PC-3 (cell line): ENCODE measurements at regions not wholly inside any gene's neighbourhood (a gene's known extent, or its start where the extent isn't known, plus 50 kb on each side); places are given as distances from the start of the nearest gene placed in this dataset.

ENCODE experiments used
- ATAC-seq: fragments of 200-7000 bp; cut with Tn5 transposase; 2 replicates; pipeline ENCODE4 v1.9.1; 2020; ENCODE audit warnings: mild to moderate bottlenecking, moderate library complexity
- BruUV-seq: library from RNA; stranded (reverse); fragments of 400-500 nt; replicated peaks from 2 replicates; lab custom pipeline; 2021; lab: Mats Ljungman, UMichigan
- CTCF ChIA-PET: fragments of 300-600 bp; sonication (Branson Sonifier 250); formaldehyde crosslinking; loops from one replicate; lab custom pipeline; 2022; ENCODE audit warnings: antibody characterized with exemption; lab: Charles Lee
- POLR2A ChIA-PET: fragments of 300-600 bp; sonication (Branson Sonifier 250); formaldehyde crosslinking; loops from one replicate; lab custom pipeline; 2022; ENCODE audit warnings: antibody characterized with exemption; ENCODE audit not compliant: unreplicated experiment; lab: Charles Lee
- DNase-seq: peaks from one replicate; pipeline ENCODE4 v3.0.0-alpha.2; 2015
- H2AFZ ChIP-seq: fragments of 300-600 bp; sonication (generic); 2 replicates; pipeline ENCODE4 v1.6.0; 2016; ENCODE audit warnings: antibody characterized with exemption, low read length
- H3F3A ChIP-seq: fragments of 300-600 bp; sonication (generic); one replicate; pipeline ENCODE4 v1.6.0; 2017; ENCODE audit warnings: antibody characterized with exemption, low read length, control low read depth, mild to moderate bottlenecking; ENCODE audit not compliant: unreplicated experiment
- H3K27ac ChIP-seq: fragments of 300-600 bp; sonication (generic); 2 replicates; pipeline ENCODE4 v1.5.1; 2016; ENCODE audit warnings: mild to moderate bottlenecking, low read length
- H3K27me3 ChIP-seq: fragments of 300-600 bp; sonication (generic); 2 replicates; pipeline ENCODE4 v1.6.1; 2016; ENCODE audit warnings: low read length, mixed read lengths
- H3K36me3 ChIP-seq: fragments of 300-600 bp; sonication (generic); 2 replicates; pipeline ENCODE4 v1.6.1; 2016; ENCODE audit warnings: low read depth, mixed run types, low read length, mixed read lengths
- H3K4me1 ChIP-seq: fragments of 300-600 bp; sonication (generic); 2 replicates; pipeline ENCODE4 v1.5.1; 2016; ENCODE audit warnings: low read length; ENCODE audit not compliant: insufficient read depth
- H3K4me2 ChIP-seq: fragments of 300-600 bp; sonication (generic); 2 replicates; pipeline ENCODE4 v1.6.0; 2016; ENCODE audit warnings: low read length
- H3K4me3 ChIP-seq: fragments of 300-600 bp; sonication (generic); 2 replicates; pipeline ENCODE4 v1.5.1; 2016; ENCODE audit warnings: mild to moderate bottlenecking, low read length, mixed read lengths
- H3K79me2 ChIP-seq: fragments of 300-600 bp; sonication (generic); 2 replicates; pipeline ENCODE4 v1.6.1; 2017; ENCODE audit warnings: low read length, mixed read lengths
- H3K9ac ChIP-seq: fragments of 300-600 bp; sonication (generic); 2 replicates; pipeline ENCODE4 v1.6.0; 2016; ENCODE audit warnings: mild to moderate bottlenecking, low read length
- H3K9me2 ChIP-seq: fragments of 300-600 bp; sonication (generic); replicated peaks from 2 replicates; pipeline ENCODE4 v1.6.1; 2016; ENCODE audit warnings: mixed run types, low read length, mixed read lengths
- H3K9me3 ChIP-seq: fragments of 300-600 bp; sonication (generic); 2 replicates; pipeline ENCODE4 v1.6.1; 2016; ENCODE audit warnings: low read length, mixed read lengths
- H4K20me1 ChIP-seq: fragments of 300-600 bp; sonication (generic); 2 replicates; pipeline ENCODE4 v1.6.1; 2016; ENCODE audit warnings: low read length, mixed read lengths
- EZH2 ChIP-seq: fragments of 300-600 bp; sonication (generic); IDR thresholded peaks from one replicate; pipeline ENCODE4 v1.6.1; 2017; ENCODE audit warnings: antibody characterized with exemption, mild to moderate bottlenecking, low read length; ENCODE audit not compliant: unreplicated experiment
- EZH2phosphoT487 ChIP-seq: fragments of 300-600 bp; sonication (generic); IDR thresholded peaks from 2 replicates; pipeline ENCODE4 v1.6.1; 2018; ENCODE audit warnings: mild to moderate bottlenecking, antibody characterized with exemption, low read length, borderline replicate concordance
- intact Hi-C: fragments of 100-400 bp; cut with micrococcal nuclease; formaldehyde crosslinking; loops from 2 replicates; pipeline ENCODE4 v1.9.0; 2023
- TF ChIP-seq, protein P1 (sequence below): fragments of 300-600 bp; sonication (generic); conservative IDR thresholded peaks from 2 replicates; pipeline ENCODE4 v1.5.1; 2017; ENCODE audit warnings: antibody characterized with exemption, low read depth, mild to moderate bottlenecking, low read length

DNA sequence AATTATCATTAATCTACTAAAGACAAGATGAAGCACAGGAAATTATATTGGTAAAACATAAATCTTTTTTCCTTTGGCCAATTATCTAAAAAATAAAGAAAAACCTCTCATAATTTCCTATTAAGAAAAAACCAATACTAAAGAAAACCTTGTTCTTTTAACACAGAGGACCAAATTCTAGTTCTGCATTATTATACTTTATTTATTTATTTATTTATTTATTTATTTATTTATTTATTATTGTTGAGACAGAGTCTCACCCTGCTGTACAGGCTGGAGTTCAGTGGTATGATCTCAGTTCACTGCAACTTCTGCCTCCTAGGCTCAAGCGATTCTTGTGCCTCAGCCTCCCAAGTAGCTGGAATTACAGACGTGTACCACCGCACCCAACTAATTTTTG is 377.8 kb upstream of the ADAMTS16 start:
- no peaks in the 10 kb centered on the region for H4K20me1 ChIP-seq
- TF ChIP-seq EZH2 (no peak), EZH2phosphoT487 (no peak)
- TF ChIP-seq, protein P1, sequence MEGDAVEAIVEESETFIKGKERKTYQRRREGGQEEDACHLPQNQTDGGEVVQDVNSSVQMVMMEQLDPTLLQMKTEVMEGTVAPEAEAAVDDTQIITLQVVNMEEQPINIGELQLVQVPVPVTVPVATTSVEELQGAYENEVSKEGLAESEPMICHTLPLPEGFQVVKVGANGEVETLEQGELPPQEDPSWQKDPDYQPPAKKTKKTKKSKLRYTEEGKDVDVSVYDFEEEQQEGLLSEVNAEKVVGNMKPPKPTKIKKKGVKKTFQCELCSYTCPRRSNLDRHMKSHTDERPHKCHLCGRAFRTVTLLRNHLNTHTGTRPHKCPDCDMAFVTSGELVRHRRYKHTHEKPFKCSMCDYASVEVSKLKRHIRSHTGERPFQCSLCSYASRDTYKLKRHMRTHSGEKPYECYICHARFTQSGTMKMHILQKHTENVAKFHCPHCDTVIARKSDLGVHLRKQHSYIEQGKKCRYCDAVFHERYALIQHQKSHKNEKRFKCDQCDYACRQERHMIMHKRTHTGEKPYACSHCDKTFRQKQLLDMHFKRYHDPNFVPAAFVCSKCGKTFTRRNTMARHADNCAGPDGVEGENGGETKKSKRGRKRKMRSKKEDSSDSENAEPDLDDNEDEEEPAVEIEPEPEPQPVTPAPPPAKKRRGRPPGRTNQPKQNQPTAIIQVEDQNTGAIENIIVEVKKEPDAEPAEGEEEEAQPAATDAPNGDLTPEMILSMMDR, result no peak
- H3K27me3 ChIP-seq, result no peaks in the 10 kb centered on the region
- no peaks in the 10 kb centered on the region for H3K79me2 ChIP-seq
- BruUV-seq, result no TSS peak
- H3K9me3 ChIP-seq, result no peaks in the 10 kb centered on the region
- no peaks in the 10 kb centered on the region for H3K36me3 ChIP-seq
- ATAC-seq (no peak), DNase-seq (no peak)
- H3K9ac ChIP-seq, result no peak overlapping the region
- no peak overlapping the region for H3K4me3 ChIP-seq
- POLR2A ChIA-PET, result no interaction called here
- no peak overlapping the region for H2AFZ ChIP-seq
- H3K27ac ChIP-seq, result no peak overlapping the region
- no peak overlapping the region for H3K4me2 ChIP-seq
- H3K4me1 ChIP-seq, result no peaks in the 10 kb centered on the region
- intact Hi-C loops, result no loop called here
- H3K9me2 ChIP-seq, result no peaks in the 10 kb centered on the region
- CTCF ChIA-PET, result no interaction called here
- H3F3A ChIP-seq, result no peaks in the 10 kb centered on the region

DNA sequence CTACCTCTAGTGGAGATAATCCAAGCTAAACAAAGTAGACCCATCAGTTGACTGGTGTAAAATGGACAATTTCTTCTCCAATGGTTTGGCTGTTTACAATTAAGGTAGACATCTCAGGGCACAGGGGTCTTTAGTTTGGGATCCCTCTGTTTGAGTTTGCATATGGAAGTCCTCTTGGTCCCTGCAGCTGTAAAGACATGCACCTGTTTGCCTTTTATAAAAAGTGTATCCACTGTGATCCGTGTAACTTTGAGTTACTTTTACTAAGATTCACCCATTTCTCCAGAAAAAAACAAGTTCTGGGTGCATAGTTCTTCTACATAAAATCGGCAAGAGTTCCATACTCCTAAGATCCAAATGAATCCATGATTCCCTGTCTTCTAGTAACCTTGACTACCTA is 374.7 kb upstream of the ADAMTS16 start:
- Histone ChIP-seq H3K79me2 (no peaks in the 10 kb centered on the region), H3K27ac (no peak overlapping the region), H3K4me3 (no peak overlapping the region), H3K9ac (no peak overlapping the region), H3F3A (no peaks in the 10 kb centered on the region), H3K36me3 (no peaks in the 10 kb centered on the region), H3K9me2 (no peaks in the 10 kb centered on the region), H2AFZ (no peak overlapping the region), H3K9me3 (peaks cover 5% of the 10 kb centered on the region; the same call in 1 of the 2 replicates), H3K4me2 (no peak overlapping the region), H3K4me1 (no peaks in the 10 kb centered on the region), H3K27me3 (no peaks in the 10 kb centered on the region), H4K20me1 (no peaks in the 10 kb centered on the region)
- TF ChIP-seq, protein P1, result no peak
- TF ChIP-seq EZH2phosphoT487, result no peak
- no peak for TF ChIP-seq EZH2
- ATAC-seq, result no peak
- no peak for DNase-seq
- no TSS peak for BruUV-seq
- POLR2A ChIA-PET, result no interaction called here
- CTCF ChIA-PET, result no interaction called here
- intact Hi-C loops, result no loop called here

DNA sequence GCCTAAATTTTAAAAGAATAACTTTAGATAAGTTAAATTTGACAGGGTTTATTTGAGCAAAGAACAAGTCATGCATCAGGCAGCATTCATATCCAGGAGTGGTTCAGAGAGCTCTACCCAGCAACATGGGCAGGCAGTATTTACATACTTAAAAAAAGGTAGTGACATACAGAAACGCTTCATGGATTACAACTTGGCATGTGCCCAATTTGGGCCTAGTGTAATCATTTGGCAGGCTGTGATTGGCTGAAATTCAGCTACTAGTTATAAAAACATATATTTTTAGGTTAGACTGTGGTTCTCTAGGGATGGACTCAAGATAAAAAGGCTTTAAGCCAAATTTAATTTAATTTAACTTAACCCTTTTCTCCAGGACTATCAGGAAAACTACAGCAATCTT is 374.0 kb upstream of the ADAMTS16 start:
- intact Hi-C loops, result no loop called here
- Histone ChIP-seq H3K9me3 (peaks cover 5% of the 10 kb centered on the region; the same call in 1 of the 2 replicates), H3K36me3 (no peaks in the 10 kb centered on the region), H4K20me1 (no peaks in the 10 kb centered on the region), H3F3A (no peaks in the 10 kb centered on the region), H2AFZ (no peak overlapping the region), H3K4me2 (no peak overlapping the region), H3K9me2 (no peaks in the 10 kb centered on the region), H3K27ac (no peak overlapping the region), H3K4me1 (no peaks in the 10 kb centered on the region), H3K4me3 (no peak overlapping the region), H3K27me3 (no peaks in the 10 kb centered on the region), H3K9ac (no peak overlapping the region), H3K79me2 (no peaks in the 10 kb centered on the region)
- DNase-seq (no peak), ATAC-seq (no peak)
- ChIA-PET CTCF (no interaction called here), POLR2A (no interaction called here)
- TF ChIP-seq EZH2phosphoT487 (no peak), EZH2 (no peak)
- TF ChIP-seq, protein P1, result no peak
- BruUV-seq, result no TSS peak
